ENCODE measurements at regions not wholly inside any gene's neighbourhood (a gene's known extent, or its start where the extent isn't known, plus 50 kb on each side); places are given as distances from the start of the nearest gene placed in this dataset.

DNA sequence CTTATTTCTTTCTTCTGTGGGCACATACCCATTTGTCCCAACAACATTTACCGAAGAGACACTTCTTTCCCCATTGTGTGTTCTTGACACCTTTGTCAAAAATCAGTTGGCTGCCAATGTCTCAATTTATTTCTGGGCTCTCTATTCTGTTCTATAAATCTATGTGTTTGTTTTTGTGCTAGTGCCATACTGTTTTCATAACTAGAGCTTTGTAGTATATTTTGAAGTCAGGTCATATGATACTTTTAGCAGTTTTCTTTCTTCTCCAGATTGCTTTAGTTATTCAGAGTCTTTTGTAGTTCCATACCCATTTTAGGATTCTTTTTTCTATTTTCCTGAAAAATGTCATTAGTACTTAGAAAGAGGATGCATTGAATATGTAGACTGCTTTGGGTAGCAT is 1276.3 kb downstream of the SLITRK1 start:
- Histone ChIP-seq H3K9me2 (ENCODE audit: insufficient read depth, low read length) (no peaks in the 10 kb centered on the region), H3K9ac (ENCODE audit: low read length) (no peak overlapping the region), H3K27me3 (ENCODE audit: insufficient read depth, low read depth, low read length) (no peaks in the 10 kb centered on the region), H3F3A (ENCODE audit: insufficient read depth, low read length, poor library complexity, severe bottlenecking) (no peaks in the 10 kb centered on the region), H3K36me3 (ENCODE audit: insufficient read depth, low read length) (no peaks in the 10 kb centered on the region), H3K27ac (ENCODE audit: low read length) (no peak overlapping the region), H3K79me2 (replicated peaks; ENCODE audit: insufficient read depth, low read length) (no peaks in the 10 kb centered on the region), H3K4me3 (ENCODE audit: low read length) (no peak overlapping the region), H4K20me1 (ENCODE audit: insufficient read depth) (no peaks in the 10 kb centered on the region), H2AFZ (ENCODE audit: low read depth, low read length) (no peak overlapping the region), H3K4me2 (ENCODE audit: low read length) (no peak overlapping the region), H3K9me3 (ENCODE audit: low read length) (no peaks in the 10 kb centered on the region)
- TF ChIP-seq POLR2AphosphoS5 (IDR thresholded peaks at IDR 0.05): no peak
- no peak for TF ChIP-seq EZH2 (IDR thresholded peaks at IDR 0.05; ENCODE audit: borderline replicate concordance, insufficient read depth, low read length, poor library complexity, severe bottlenecking)
- no peak for TF ChIP-seq MXI1 (conservative IDR thresholded peaks at IDR 0.05; ENCODE audit: poor library complexity, severe bottlenecking)
- no peak for TF ChIP-seq SMC3 (conservative IDR thresholded peaks at IDR 0.05; ENCODE audit: poor library complexity)
- TF ChIP-seq, protein P1, sequence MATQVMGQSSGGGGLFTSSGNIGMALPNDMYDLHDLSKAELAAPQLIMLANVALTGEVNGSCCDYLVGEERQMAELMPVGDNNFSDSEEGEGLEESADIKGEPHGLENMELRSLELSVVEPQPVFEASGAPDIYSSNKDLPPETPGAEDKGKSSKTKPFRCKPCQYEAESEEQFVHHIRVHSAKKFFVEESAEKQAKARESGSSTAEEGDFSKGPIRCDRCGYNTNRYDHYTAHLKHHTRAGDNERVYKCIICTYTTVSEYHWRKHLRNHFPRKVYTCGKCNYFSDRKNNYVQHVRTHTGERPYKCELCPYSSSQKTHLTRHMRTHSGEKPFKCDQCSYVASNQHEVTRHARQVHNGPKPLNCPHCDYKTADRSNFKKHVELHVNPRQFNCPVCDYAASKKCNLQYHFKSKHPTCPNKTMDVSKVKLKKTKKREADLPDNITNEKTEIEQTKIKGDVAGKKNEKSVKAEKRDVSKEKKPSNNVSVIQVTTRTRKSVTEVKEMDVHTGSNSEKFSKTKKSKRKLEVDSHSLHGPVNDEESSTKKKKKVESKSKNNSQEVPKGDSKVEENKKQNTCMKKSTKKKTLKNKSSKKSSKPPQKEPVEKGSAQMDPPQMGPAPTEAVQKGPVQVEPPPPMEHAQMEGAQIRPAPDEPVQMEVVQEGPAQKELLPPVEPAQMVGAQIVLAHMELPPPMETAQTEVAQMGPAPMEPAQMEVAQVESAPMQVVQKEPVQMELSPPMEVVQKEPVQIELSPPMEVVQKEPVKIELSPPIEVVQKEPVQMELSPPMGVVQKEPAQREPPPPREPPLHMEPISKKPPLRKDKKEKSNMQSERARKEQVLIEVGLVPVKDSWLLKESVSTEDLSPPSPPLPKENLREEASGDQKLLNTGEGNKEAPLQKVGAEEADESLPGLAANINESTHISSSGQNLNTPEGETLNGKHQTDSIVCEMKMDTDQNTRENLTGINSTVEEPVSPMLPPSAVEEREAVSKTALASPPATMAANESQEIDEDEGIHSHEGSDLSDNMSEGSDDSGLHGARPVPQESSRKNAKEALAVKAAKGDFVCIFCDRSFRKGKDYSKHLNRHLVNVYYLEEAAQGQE (IDR thresholded peaks at IDR 0.05; ENCODE audit: borderline replicate concordance): no peak

GRCh38 chr13:82597747-82598146 is 1284.5 kb downstream of the SLITRK1 start:
- Histone ChIP-seq H4K20me1 (ENCODE audit: insufficient read depth) (no peaks in the 10 kb centered on the region), H2AFZ (ENCODE audit: low read depth, low read length) (no peak overlapping the region), H3K36me3 (ENCODE audit: insufficient read depth, low read length) (no peaks in the 10 kb centered on the region), H3F3A (ENCODE audit: insufficient read depth, low read length, poor library complexity, severe bottlenecking) (no peaks in the 10 kb centered on the region), H3K4me3 (ENCODE audit: low read length) (no peak overlapping the region), H3K9me3 (ENCODE audit: low read length) (no peaks in the 10 kb centered on the region), H3K9me2 (ENCODE audit: insufficient read depth, low read length) (no peaks in the 10 kb centered on the region), H3K4me2 (ENCODE audit: low read length) (no peak overlapping the region), H3K27me3 (ENCODE audit: insufficient read depth, low read depth, low read length) (no peaks in the 10 kb centered on the region), H3K27ac (ENCODE audit: low read length) (no peak overlapping the region), H3K79me2 (replicated peaks; ENCODE audit: insufficient read depth, low read length) (no peaks in the 10 kb centered on the region), H3K9ac (ENCODE audit: low read length) (no peak overlapping the region)
- TF ChIP-seq, protein P2, sequence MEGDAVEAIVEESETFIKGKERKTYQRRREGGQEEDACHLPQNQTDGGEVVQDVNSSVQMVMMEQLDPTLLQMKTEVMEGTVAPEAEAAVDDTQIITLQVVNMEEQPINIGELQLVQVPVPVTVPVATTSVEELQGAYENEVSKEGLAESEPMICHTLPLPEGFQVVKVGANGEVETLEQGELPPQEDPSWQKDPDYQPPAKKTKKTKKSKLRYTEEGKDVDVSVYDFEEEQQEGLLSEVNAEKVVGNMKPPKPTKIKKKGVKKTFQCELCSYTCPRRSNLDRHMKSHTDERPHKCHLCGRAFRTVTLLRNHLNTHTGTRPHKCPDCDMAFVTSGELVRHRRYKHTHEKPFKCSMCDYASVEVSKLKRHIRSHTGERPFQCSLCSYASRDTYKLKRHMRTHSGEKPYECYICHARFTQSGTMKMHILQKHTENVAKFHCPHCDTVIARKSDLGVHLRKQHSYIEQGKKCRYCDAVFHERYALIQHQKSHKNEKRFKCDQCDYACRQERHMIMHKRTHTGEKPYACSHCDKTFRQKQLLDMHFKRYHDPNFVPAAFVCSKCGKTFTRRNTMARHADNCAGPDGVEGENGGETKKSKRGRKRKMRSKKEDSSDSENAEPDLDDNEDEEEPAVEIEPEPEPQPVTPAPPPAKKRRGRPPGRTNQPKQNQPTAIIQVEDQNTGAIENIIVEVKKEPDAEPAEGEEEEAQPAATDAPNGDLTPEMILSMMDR (IDR thresholded peaks at IDR 0.05; ENCODE audit: poor library complexity, severe bottlenecking): no peak
- TF ChIP-seq RAD21 (conservative IDR thresholded peaks at IDR 0.05) (no peak), EP300 (conservative IDR thresholded peaks at IDR 0.05; ENCODE audit: poor library complexity, severe bottlenecking) (no peak), POLR2AphosphoS5 (IDR thresholded peaks at IDR 0.05) (no peak), SMC3 (conservative IDR thresholded peaks at IDR 0.05; ENCODE audit: poor library complexity) (no peak), MXI1 (conservative IDR thresholded peaks at IDR 0.05; ENCODE audit: poor library complexity, severe bottlenecking) (no peak), EZH2 (IDR thresholded peaks at IDR 0.05; ENCODE audit: borderline replicate concordance, insufficient read depth, low read length, poor library complexity, severe bottlenecking) (no peak), TAF1 (IDR thresholded peaks at IDR 0.05; ENCODE audit: low read depth) (no peak)
- TF ChIP-seq, protein P1 (IDR thresholded peaks at IDR 0.05; ENCODE audit: borderline replicate concordance): no peak
